ENCODE measurements at regions not wholly inside any gene's neighbourhood (a gene's known extent, or its start where the extent isn't known, plus 50 kb on each side); places are given as distances from the start of the nearest gene placed in this dataset.

DNA sequence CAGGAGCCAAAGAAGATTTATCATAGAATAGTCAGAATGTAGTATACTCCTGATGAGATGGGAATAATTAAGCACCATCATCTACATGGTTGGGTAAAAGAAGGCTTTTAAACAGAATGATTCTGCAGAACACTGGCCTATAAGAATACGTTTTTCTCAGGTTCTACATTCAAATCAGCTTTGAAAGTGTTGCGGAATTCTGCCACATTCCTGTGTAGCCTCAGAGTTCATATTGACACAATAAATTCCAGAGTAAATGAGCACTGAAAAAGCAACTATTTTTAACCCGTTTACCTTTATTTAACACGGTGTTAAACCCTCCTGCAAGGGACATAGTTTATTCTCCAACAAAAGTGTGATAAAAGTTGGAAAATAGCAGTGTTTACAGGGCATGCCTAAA, 950.2 kb upstream of the SLIT2 start:
- H3K9me3 Mint-ChIP-seq, result peaks cover 19% of the 10 kb centered on the region
- peaks cover 3% of the 10 kb centered on the region for H3K36me3 Mint-ChIP-seq
- H3K4me3 Mint-ChIP-seq, result no peak overlapping the region
- TF ChIP-seq, protein P1, sequence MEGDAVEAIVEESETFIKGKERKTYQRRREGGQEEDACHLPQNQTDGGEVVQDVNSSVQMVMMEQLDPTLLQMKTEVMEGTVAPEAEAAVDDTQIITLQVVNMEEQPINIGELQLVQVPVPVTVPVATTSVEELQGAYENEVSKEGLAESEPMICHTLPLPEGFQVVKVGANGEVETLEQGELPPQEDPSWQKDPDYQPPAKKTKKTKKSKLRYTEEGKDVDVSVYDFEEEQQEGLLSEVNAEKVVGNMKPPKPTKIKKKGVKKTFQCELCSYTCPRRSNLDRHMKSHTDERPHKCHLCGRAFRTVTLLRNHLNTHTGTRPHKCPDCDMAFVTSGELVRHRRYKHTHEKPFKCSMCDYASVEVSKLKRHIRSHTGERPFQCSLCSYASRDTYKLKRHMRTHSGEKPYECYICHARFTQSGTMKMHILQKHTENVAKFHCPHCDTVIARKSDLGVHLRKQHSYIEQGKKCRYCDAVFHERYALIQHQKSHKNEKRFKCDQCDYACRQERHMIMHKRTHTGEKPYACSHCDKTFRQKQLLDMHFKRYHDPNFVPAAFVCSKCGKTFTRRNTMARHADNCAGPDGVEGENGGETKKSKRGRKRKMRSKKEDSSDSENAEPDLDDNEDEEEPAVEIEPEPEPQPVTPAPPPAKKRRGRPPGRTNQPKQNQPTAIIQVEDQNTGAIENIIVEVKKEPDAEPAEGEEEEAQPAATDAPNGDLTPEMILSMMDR (IDR thresholded peaks at IDR 0.05; ENCODE audit: unreplicated experiment), result no peak
- DNase-seq (ENCODE audit: low spot score in 2 of 2, unreplicated experiment in 2 of 2), result no peak
- no peaks in the 10 kb centered on the region for H3K27me3 Mint-ChIP-seq (ENCODE audit: low read depth)
- no peak overlapping the region for H3K27ac Mint-ChIP-seq
- peaks cover 24% of the 10 kb centered on the region for H3K4me1 Mint-ChIP-seq

DNA sequence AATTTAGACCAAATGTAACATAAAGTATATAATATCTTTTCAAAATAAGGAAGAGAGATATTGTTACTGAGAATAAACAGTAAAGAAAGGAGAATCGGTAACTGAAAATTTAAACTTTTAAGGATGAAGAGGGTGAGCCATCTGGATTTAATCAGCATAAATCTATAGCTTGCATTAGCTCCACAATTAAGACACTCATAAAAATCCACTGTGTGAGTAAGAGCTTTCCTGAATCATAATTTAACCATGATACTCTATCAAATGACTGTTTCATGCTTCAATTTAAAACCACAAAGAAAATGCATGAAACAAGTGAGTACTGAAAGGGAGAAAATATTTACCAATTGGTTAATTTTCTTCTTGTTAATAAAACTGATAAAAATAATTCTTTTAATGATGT, 951.5 kb upstream of the SLIT2 start:
- peaks cover 3% of the 10 kb centered on the region for H3K36me3 Mint-ChIP-seq
- DNase-seq (ENCODE audit: low spot score in 2 of 2, unreplicated experiment in 2 of 2), result no peak
- H3K9me3 Mint-ChIP-seq, result peaks cover 12% of the 10 kb centered on the region
- no peak overlapping the region for H3K4me3 Mint-ChIP-seq
- peaks cover 26% of the 10 kb centered on the region for H3K4me1 Mint-ChIP-seq
- H3K27ac Mint-ChIP-seq, result no peak overlapping the region
- TF ChIP-seq, protein P1 (IDR thresholded peaks at IDR 0.05; ENCODE audit: unreplicated experiment), result no peak
- no peaks in the 10 kb centered on the region for H3K27me3 Mint-ChIP-seq (ENCODE audit: low read depth)

DNA sequence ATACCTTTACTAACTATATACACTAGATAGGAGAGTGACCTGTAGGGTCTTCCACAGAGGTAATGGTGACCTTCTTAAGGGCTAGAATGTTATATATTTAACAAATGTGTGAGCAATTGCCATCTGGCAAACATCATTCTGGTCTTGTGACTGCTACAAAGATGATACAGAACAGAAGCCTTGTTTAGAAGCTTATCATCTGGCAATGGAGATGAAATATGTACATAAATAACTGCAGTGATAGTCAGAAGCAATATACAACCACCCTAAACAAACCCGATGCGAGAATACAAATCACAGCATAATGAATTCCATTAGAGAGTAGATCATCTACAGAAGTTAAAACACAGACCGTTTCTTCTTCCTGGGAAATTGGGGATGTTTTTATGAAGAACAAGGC, 952.7 kb upstream of the SLIT2 start:
- Mint-ChIP-seq H3K4me1 (peaks cover 26% of the 10 kb centered on the region), H3K9me3 (peaks cover 20% of the 10 kb centered on the region), H3K4me3 (no peak overlapping the region), H3K27ac (peak overlapping the region; percentile 25), H3K27me3 (ENCODE audit: low read depth) (no peaks in the 10 kb centered on the region), H3K36me3 (peaks cover 10% of the 10 kb centered on the region)
- no peak for DNase-seq (ENCODE audit: low spot score in 2 of 2, unreplicated experiment in 2 of 2)
- TF ChIP-seq, protein P1 (IDR thresholded peaks at IDR 0.05; ENCODE audit: unreplicated experiment), result no peak

DNA sequence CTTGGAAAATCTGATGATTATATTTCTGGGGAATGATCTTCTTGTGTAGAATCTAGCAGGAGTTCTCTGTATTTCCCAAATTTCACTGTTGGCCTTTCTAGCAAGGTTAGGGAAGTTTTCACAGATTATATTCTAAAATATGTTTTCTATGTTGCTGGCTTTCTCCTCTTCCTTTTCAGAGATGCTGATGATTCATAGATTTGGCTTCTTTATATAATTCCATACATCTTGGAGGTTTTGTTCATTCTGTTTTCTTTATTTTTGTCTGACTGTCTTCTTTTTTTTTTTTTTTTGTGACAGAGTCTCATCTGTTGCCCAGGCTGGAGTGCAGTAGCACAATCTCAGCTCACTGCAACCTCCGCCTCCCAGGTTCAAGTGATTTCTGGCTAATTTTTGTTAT, 957.9 kb upstream of the SLIT2 start:
- peaks cover 2% of the 10 kb centered on the region for H3K4me1 Mint-ChIP-seq
- TF ChIP-seq, protein P1 (IDR thresholded peaks at IDR 0.05; ENCODE audit: unreplicated experiment), result no peak
- H3K27ac Mint-ChIP-seq, result no peak overlapping the region
- H3K36me3 Mint-ChIP-seq, result peaks cover 32% of the 10 kb centered on the region
- H3K9me3 Mint-ChIP-seq, result peaks cover 64% of the 10 kb centered on the region
- DNase-seq (ENCODE audit: low spot score in 2 of 2, unreplicated experiment in 2 of 2), result no peak
- H3K27me3 Mint-ChIP-seq (ENCODE audit: low read depth), result no peaks in the 10 kb centered on the region
- H3K4me3 Mint-ChIP-seq, result no peak overlapping the region

DNA sequence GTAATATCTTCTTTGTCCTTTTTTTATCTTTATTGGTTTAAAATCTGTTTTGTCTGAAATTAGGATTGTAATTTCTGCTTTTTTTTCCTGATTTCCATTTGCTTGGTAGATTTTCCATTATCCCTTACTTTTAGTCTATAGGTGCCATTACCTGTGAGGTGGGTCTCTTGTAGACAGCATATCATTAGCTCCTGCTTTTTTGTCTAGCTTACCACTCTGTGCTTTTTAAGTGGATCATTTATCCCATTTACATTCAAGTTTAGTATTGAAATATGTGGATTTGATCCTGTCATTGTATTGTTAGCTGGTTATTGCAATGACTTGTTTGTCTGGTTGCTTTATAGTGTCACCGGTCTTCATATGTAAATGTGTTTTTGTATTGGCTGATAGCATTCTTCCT, 958.6 kb upstream of the SLIT2 start:
- H3K36me3 Mint-ChIP-seq, result peaks cover 32% of the 10 kb centered on the region
- no peak overlapping the region for H3K27ac Mint-ChIP-seq
- peaks cover 2% of the 10 kb centered on the region for H3K4me1 Mint-ChIP-seq
- no peak overlapping the region for H3K4me3 Mint-ChIP-seq
- H3K27me3 Mint-ChIP-seq (ENCODE audit: low read depth), result no peaks in the 10 kb centered on the region
- no peak for DNase-seq (ENCODE audit: low spot score in 2 of 2, unreplicated experiment in 2 of 2)
- TF ChIP-seq, protein P1 (IDR thresholded peaks at IDR 0.05; ENCODE audit: unreplicated experiment), result no peak
- peaks cover 64% of the 10 kb centered on the region for H3K9me3 Mint-ChIP-seq

DNA sequence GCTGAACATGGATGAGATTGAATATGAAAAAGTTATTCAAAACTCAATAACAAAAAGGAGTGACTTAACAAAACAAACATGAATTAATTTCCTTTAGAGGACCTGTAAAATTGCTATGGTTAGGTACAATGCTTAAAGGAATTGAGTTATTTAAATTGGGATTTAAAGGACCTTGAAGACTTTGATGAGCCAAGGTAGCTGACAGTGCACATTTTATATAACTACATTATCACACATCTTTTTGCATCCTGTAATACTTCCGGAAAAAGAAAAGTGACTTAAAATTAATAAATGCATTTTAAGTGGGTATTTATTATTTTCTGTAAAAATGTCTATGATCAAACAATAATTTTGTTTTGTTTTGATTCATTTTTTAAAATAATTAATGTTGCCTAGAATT, 964.8 kb upstream of the SLIT2 start:
- no peak overlapping the region for H3K27ac Mint-ChIP-seq
- H3K4me1 Mint-ChIP-seq, result peaks cover 14% of the 10 kb centered on the region
- TF ChIP-seq, protein P1 (IDR thresholded peaks at IDR 0.05; ENCODE audit: unreplicated experiment), result no peak
- no peak overlapping the region for H3K4me3 Mint-ChIP-seq
- H3K9me3 Mint-ChIP-seq, result peaks cover 42% of the 10 kb centered on the region
- no peak for DNase-seq (ENCODE audit: low spot score in 2 of 2, unreplicated experiment in 2 of 2)
- peaks cover 19% of the 10 kb centered on the region for H3K36me3 Mint-ChIP-seq
- H3K27me3 Mint-ChIP-seq (ENCODE audit: low read depth), result no peaks in the 10 kb centered on the region
